Gastrocnemius medialis (tissue), 4 donors: ENCODE measurements at regions not wholly inside any gene's neighbourhood (a gene's known extent, or its start where the extent isn't known, plus 50 kb on each side); places are given as distances from the start of the nearest gene placed in this dataset.

Source experiments
- CTCF ChIP-seq, 5 experiments: fragments of 450-650 bp in 3 of 5; fragments of 200-600 bp in 2 of 5; sonication (generic) in 2 of 5; IDR thresholded peaks in 4 of 5; conservative IDR thresholded peaks in 1 of 5; 1 replicate in 4 of 5; 2 replicates in 1 of 5; pipeline ENCODE4 v1.5.1; 2016 to 2019; ENCODE audit warnings: antibody characterized with exemption in 5 of 5, mild to moderate bottlenecking in 3 of 5, moderate library complexity in 3 of 5
- POLR2A ChIP-seq, 2 donors: fragments of 450-650 bp; IDR thresholded peaks; one replicate each; pipeline ENCODE4 v1.6.1; 2017; ENCODE audit warnings: antibody characterized with exemption in 2 of 2, mild to moderate bottlenecking in 2 of 2, moderate library complexity in 2 of 2

GRCh38 chr13:68636784-68637183 is 1406.6 kb upstream of the PCDH9 start:
- TF ChIP-seq CTCF (IDR thresholded peaks at IDR 0.05 in 4 of 5, conservative IDR thresholded peaks at IDR 0.05 in 1 of 5): no peak
- TF ChIP-seq POLR2A (IDR thresholded peaks at IDR 0.05): no peak
